Transverse colon (tissue), 4 donors: ENCODE measurements at regions not wholly inside any gene's neighbourhood (a gene's known extent, or its start where the extent isn't known, plus 50 kb on each side); places are given as distances from the start of the nearest gene placed in this dataset.

Source experiments
- DNase-seq: peaks from one replicate; pipeline ENCODE4 v3.0.0-alpha.2; 2019
- H3K27ac ChIP-seq, 4 donors: fragments of 200-600 bp; sonication (generic); 2 replicates each; pipeline ENCODE4 v1.5.1; 2016 to 2018; ENCODE audit warnings: inconsistent platforms in 4 of 4
- H3K27me3 ChIP-seq: fragments of 200-600 bp; sonication (generic); 2 replicates; pipeline ENCODE4 v1.5.1; 2017; ENCODE audit warnings: inconsistent platforms
- H3K36me3 ChIP-seq, 4 donors: fragments of 200-600 bp; sonication (generic); 2 replicates each; pipeline ENCODE4 v1.5.1; 2017 to 2019; ENCODE audit warnings: inconsistent platforms in 4 of 4
- H3K4me1 ChIP-seq, 4 donors: fragments of 200-600 bp; sonication (generic); 2 replicates each; pipeline ENCODE4 v1.5.1; 2017 to 2020; ENCODE audit warnings: inconsistent platforms in 4 of 4
- H3K4me3 ChIP-seq, 4 donors: fragments of 200-600 bp; sonication (generic); 1 replicate in 1 of 4; 2 replicates in 3 of 4; pipeline versions ENCODE4 v1.5.1 to v1.6.1; 2017 to 2019; ENCODE audit warnings: inconsistent platforms in 4 of 4
- H3K9me3 ChIP-seq, 2 donors: fragments of 200-600 bp; sonication (generic); 2 replicates each; pipeline ENCODE4 v1.5.1; 2017 to 2019; ENCODE audit warnings: inconsistent platforms in 2 of 2
- CTCF ChIP-seq, 5 experiments: fragments of 200-600 bp in 3 of 5; fragments of 450-650 bp in 2 of 5; sonication (generic) in 3 of 5; IDR thresholded peaks; 1 replicate in 2 of 5; 2 replicates in 3 of 5; pipeline ENCODE4 v1.5.1; 2016 to 2017; ENCODE audit warnings: antibody characterized with exemption in 5 of 5, inconsistent platforms in 3 of 5, mild to moderate bottlenecking in 2 of 5, moderate library complexity in 1 of 5
- EP300 ChIP-seq: sonication (generic); formaldehyde crosslinking; IDR thresholded peaks from one replicate; pipeline ENCODE4 v1.6.1; 2017; ENCODE audit warnings: antibody characterized with exemption, low read depth
- POLR2A ChIP-seq: fragments of 450-650 bp; IDR thresholded peaks from one replicate; pipeline ENCODE4 v1.6.1; 2016; ENCODE audit warnings: antibody characterized with exemption, mild to moderate bottlenecking, moderate library complexity
- POLR2AphosphoS5 ChIP-seq, 3 donors: sonication (generic); formaldehyde crosslinking; IDR thresholded peaks; one replicate each; pipeline ENCODE4 v1.6.1; 2016; ENCODE audit warnings: antibody characterized with exemption in 3 of 3
- WGBS, 2 donors: methylation state at CpG; one replicate each; pipeline ENCODE4 v1.1.5; 2018; ENCODE audit warnings: low coverage in 1 of 2; 5-methylcytosine and 5-hydroxymethylcytosine counted together
- in situ Hi-C, 4 donors: fragments of 200-750 bp; cut with MboI; loops; one replicate each; pipeline versions ENCODE4 v1.15.0 to v1.15.1; 2017; ENCODE audit warnings: low sequenced_read_pairs in 3 of 4, low pct_ligation_motif_present in 1 of 4, low pct_unique_long_range_greater_than_20kb in 1 of 4
- intact Hi-C: fragments of 100-400 bp; cut with DNase I; formaldehyde crosslinking; loops from one replicate; pipeline ENCODE4 v1.15.1; 2023; ENCODE audit warnings: low total_unique reads

GRCh38 chr2:217667512-217667911 is 335.3 kb downstream of the TNS1 start:
- H3K9me3 ChIP-seq = no peaks in the 10 kb centered on the region
- TF ChIP-seq POLR2A (no peak), POLR2AphosphoS5 (IDR thresholded peaks at IDR 0.05) (no peak), CTCF (IDR thresholded peaks at IDR 0.05) (no peak), EP300 (no peak)
- WGBS, 2 donors = 52 to 60% methylated on average over 1 to 3 of the region's 3 CpGs
- H3K27ac ChIP-seq = peak overlapping the region in 3 of 4 donors; percentile 1 to 41 (median 20)
- no peak overlapping the region for H3K4me3 ChIP-seq
- intact Hi-C loops = no loop called here
- DNase-seq = no peak
- no peaks in the 10 kb centered on the region for H3K27me3 ChIP-seq
- no peaks in the 10 kb centered on the region for H3K36me3 ChIP-seq
- peaks cover 0 to 10% (median 0%) of the 10 kb centered on the region in 4 donors for H3K4me1 ChIP-seq
- in situ Hi-C loops = no loop called here

- WGBS, 2 donors = 75 to 77% methylated on average over 2 of the region's 2 CpGs
- Histone ChIP-seq H3K9me3 (no peaks in the 10 kb centered on the region), H3K4me1 (peaks cover 0 to 10% (median 0%) of the 10 kb centered on the region in 4 donors), H3K36me3 (no peaks in the 10 kb centered on the region), H3K27ac (peak overlapping the region in 3 of 4 donors; percentile 1 to 41 (median 20)), H3K27me3 (no peaks in the 10 kb centered on the region), H3K4me3 (no peak overlapping the region)
- intact Hi-C loops (no loop called here), in situ Hi-C loops (no loop called here)
- DNase-seq = no peak
- no peak for TF ChIP-seq POLR2A
- no peak for TF ChIP-seq CTCF (IDR thresholded peaks at IDR 0.05)
- no peak for TF ChIP-seq POLR2AphosphoS5 (IDR thresholded peaks at IDR 0.05)
- TF ChIP-seq EP300 = no peak
Measured at GRCh38 chr2:217667035-217667434, 335.8 kb downstream of the TNS1 start.

GRCh38 chr2:217666338-217666737 is 336.5 kb downstream of the TNS1 start:
- no peak for DNase-seq
- TF ChIP-seq POLR2AphosphoS5 (IDR thresholded peaks at IDR 0.05) (no peak), EP300 (no peak), CTCF (IDR thresholded peaks at IDR 0.05) (no peak), POLR2A (no peak)
- Histone ChIP-seq H3K9me3 (no peaks in the 10 kb centered on the region), H3K36me3 (no peaks in the 10 kb centered on the region), H3K4me1 (peaks cover 0 to 12% (median 0%) of the 10 kb centered on the region in 4 donors), H3K27me3 (no peaks in the 10 kb centered on the region), H3K4me3 (no peak overlapping the region), H3K27ac (peak overlapping the region in 1 of 4 donors; percentile 1)
- 46 to 83% methylated on average over 1 to 2 of the region's 2 CpGs for WGBS, 2 donors
- in situ Hi-C loops = no loop called here
- intact Hi-C loops = no loop called here

- no peak for TF ChIP-seq CTCF (IDR thresholded peaks at IDR 0.05)
- no peak for TF ChIP-seq POLR2AphosphoS5 (IDR thresholded peaks at IDR 0.05)
- in situ Hi-C loops = no loop called here
- DNase-seq = no peak
- intact Hi-C loops = no loop called here
- H3K9me3 ChIP-seq = no peaks in the 10 kb centered on the region
- H3K4me3 ChIP-seq = no peak overlapping the region
- H3K4me1 ChIP-seq = peaks cover 0 to 14% (median 0%) of the 10 kb centered on the region in 4 donors
- no peaks in the 10 kb centered on the region for H3K36me3 ChIP-seq
- no peaks in the 10 kb centered on the region for H3K27me3 ChIP-seq
- 63 to 84% methylated on average over 1 to 2 of the region's 2 CpGs for WGBS, 2 donors
- H3K27ac ChIP-seq = no peak overlapping the region
Measured at GRCh38 chr2:217664761-217665160, 338.0 kb downstream of the TNS1 start.
